ENCODE measurements at regions not wholly inside any gene's neighbourhood (a gene's known extent, or its start where the extent isn't known, plus 50 kb on each side); places are given as distances from the start of the nearest gene placed in this dataset.

GRCh38 chr11:129657866-129658525 lies 157.7 kb upstream of the TMEM45B start:
- DNase-seq, result no peak
- WGBS, 5 donors, result 55 to 67% (median 62%) methylated on average over 4 to 9 of the region's 9 CpGs
- no peak for TF ChIP-seq POLR2A (IDR thresholded peaks at IDR 0.05)
- TF ChIP-seq POLR2AphosphoS5 (IDR thresholded peaks at IDR 0.05), result no peak
- no peak for TF ChIP-seq CTCF (IDR thresholded peaks at IDR 0.05)
- no peak for TF ChIP-seq EP300 (IDR thresholded peaks at IDR 0.05)
- intact Hi-C loops (cut with DNase I; ENCODE audit: low total_unique reads), result no loop called here
- Histone ChIP-seq H3K4me1 (no peaks in the 10 kb centered on the region), H3K36me3 (no peaks in the 10 kb centered on the region), H3K9me3 (peaks cover 0 to 28% (median 21%) of the 10 kb centered on the region in 4 donors), H3K4me3 (no peak overlapping the region), H3K27me3 (peaks cover 0 to 4% (median 0%) of the 10 kb centered on the region in 3 donors), H3K27ac (no peak overlapping the region)

DNA sequence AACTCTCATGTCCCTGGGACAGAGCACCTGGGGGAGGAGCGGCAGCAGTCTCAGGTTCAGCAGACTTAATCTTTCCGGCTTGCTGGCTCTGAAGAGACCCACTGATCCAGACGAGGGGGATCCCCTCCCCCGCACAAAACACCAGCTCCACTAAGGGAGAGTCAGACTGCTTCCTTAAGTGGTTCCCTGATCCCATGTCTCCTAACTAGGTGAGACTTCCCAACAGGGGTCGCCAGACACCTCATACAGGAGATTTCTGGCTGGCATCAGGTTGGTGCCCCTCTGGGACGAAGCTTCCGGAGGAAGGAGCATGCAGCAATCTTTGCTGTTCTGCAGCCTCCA lies 157.2 kb upstream of the TMEM45B start:
- Histone ChIP-seq H3K27me3 (peaks cover 0 to 4% (median 0%) of the 10 kb centered on the region in 3 donors), H3K4me1 (no peaks in the 10 kb centered on the region), H3K27ac (no peak overlapping the region), H3K4me3 (no peak overlapping the region), H3K36me3 (no peaks in the 10 kb centered on the region), H3K9me3 (peaks cover 0 to 28% (median 21%) of the 10 kb centered on the region in 4 donors)
- WGBS, 5 donors, result 65 to 81% (median 69%) methylated on average over 4 to 7 of the region's 7 CpGs
- intact Hi-C loops (cut with DNase I; ENCODE audit: low total_unique reads), result no loop called here
- no peak for TF ChIP-seq POLR2A (IDR thresholded peaks at IDR 0.05)
- no peak for TF ChIP-seq EP300 (IDR thresholded peaks at IDR 0.05)
- no peak for TF ChIP-seq POLR2AphosphoS5 (IDR thresholded peaks at IDR 0.05)
- TF ChIP-seq CTCF (IDR thresholded peaks at IDR 0.05), result no peak
- DNase-seq, result no peak

GRCh38 chr11:129680907-129681306 lies 134.7 kb upstream of the TMEM45B start:
- Histone ChIP-seq H3K36me3 (no peaks in the 10 kb centered on the region), H3K27ac (no peak overlapping the region), H3K9me3 (no peaks in the 10 kb centered on the region), H3K4me1 (peaks cover 0 to 4% (median 0%) of the 10 kb centered on the region in 4 donors), H3K27me3 (no peaks in the 10 kb centered on the region), H3K4me3 (peak overlapping the region in 1 of 4 donors; percentile 13)
- 28 to 42% (median 36%) methylated on average over 3 of the region's 3 CpGs for WGBS, 5 donors
- no peak for DNase-seq
- intact Hi-C loops (cut with DNase I; ENCODE audit: low total_unique reads), result no loop called here
- TF ChIP-seq POLR2A (IDR thresholded peaks at IDR 0.05) (no peak), CTCF (IDR thresholded peaks at IDR 0.05) (no peak), POLR2AphosphoS5 (IDR thresholded peaks at IDR 0.05) (no peak), EP300 (IDR thresholded peaks at IDR 0.05) (no peak)

GRCh38 chr11:129681344-129682114 lies 134.1 kb upstream of the TMEM45B start:
- Histone ChIP-seq H3K27ac (no peak overlapping the region), H3K4me3 (peak overlapping the region in 1 of 4 donors; percentile 13), H3K36me3 (no peaks in the 10 kb centered on the region), H3K4me1 (peaks cover 0 to 4% (median 0%) of the 10 kb centered on the region in 4 donors), H3K9me3 (no peaks in the 10 kb centered on the region), H3K27me3 (no peaks in the 10 kb centered on the region)
- intact Hi-C loops (cut with DNase I; ENCODE audit: low total_unique reads), result no loop called here
- no peak for TF ChIP-seq POLR2A (IDR thresholded peaks at IDR 0.05)
- no peak for TF ChIP-seq CTCF (IDR thresholded peaks at IDR 0.05)
- TF ChIP-seq POLR2AphosphoS5 (IDR thresholded peaks at IDR 0.05), result no peak
- no peak for TF ChIP-seq EP300 (IDR thresholded peaks at IDR 0.05)
- 60 to 75% (median 68%) methylated on average over 12 of the region's 12 CpGs for WGBS, 5 donors
- DNase-seq, result no peak

All from stomach (tissue), 8 donors.